ENCODE measurements at regions not wholly inside any gene's neighbourhood (a gene's known extent, or its start where the extent isn't known, plus 50 kb on each side); places are given as distances from the start of the nearest gene placed in this dataset.

GRCh38 chr5:124025306-124025845, 513.4 kb downstream of the CSNK1G3 start:
- TF ChIP-seq POLR2A (IDR thresholded peaks at IDR 0.05), result no peak
- no peak for TF ChIP-seq CTCF (IDR thresholded peaks at IDR 0.05)

Measured in uterus (tissue), 2 donors.